Astrocyte of the hippocampus (primary cell): ENCODE measurements at regions not wholly inside any gene's neighbourhood (a gene's known extent, or its start where the extent isn't known, plus 50 kb on each side); places are given as distances from the start of the nearest gene placed in this dataset.

Experiments used
- DNase-seq: peaks from one replicate; pipeline ENCODE4 v3.0.0; 2011; ENCODE audit warnings: low read depth, low spot score

DNA sequence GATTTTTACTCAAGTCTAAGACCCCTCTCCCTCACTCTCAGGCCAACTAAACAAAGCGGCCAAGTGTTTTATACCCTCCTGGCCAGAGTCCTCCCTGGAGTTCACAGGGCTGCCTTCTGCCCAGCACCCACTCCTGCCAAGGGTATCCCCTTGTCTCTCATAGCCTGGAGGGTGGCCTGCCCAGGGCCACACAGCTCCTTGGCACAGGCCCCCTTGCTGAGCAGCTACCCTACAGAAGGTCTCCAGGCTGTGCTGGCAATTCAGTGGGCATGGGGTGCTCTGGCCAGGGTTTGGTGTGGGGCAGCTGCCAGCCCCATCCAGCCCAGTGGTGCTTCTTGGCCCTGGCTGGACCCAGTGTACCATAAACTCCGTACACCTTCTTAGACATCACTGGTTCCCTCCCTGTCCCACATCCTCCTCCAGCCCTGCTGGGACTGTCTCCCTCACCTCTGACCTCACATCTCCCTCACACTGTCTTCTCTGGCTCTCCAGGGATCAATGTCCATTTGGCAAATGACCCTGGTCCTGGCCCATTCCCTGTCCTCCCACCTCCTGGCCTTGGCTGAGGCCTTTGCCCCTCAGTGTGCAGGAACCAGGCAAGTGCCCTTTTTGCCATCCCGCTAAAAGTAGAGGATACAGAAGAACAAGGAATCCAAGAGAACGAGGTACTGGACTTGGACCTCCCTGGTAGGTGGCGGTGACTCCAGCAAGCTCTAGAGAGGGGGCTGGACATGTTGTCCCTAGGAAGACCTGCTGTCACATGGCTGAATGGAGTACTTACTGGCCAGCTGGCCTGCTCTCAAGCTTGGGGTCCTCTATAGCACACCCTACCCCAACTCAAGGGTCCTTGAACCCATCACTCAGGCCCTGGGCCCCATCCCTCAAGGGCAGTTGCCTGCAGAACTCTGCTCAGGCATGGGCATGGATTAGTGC, 50.0 kb upstream of the TRPM1 start:
- DNase-seq = no peak

- no peak for DNase-seq
Observed at GRCh38 chr15:31153531-31153930, 52.0 kb upstream of the TRPM1 start.

DNA sequence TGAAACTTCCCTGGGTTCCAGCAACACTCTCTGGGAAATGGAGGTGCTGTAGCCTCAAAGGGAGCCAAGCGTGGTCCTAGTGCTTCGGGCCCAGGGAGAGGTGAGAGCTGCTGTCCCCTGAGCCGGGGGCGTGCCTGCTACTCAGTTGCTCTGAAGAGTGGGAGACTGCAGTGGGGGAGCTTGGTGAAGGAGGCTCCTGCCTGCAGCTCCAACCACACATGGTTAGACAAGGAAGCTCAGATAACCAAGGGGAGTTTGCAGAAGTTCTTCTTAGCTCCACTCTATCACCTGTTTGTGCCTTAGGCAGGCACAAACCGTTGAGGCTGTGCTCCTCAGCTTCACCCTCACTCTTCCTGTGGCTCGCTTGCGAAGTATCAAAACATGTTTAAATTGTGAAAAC, 53.6 kb upstream of the TRPM1 start:
- DNase-seq = no peak

GRCh38 chr15:31156226-31156625, 54.7 kb upstream of the TRPM1 start:
- DNase-seq = no peak

GRCh38 chr15:31156808-31157207, 55.3 kb upstream of the TRPM1 start:
- no peak for DNase-seq

- DNase-seq = no peak
Observed at GRCh38 chr15:31157644-31158069, 56.1 kb upstream of the TRPM1 start.

GRCh38 chr15:31158858-31159569, 57.5 kb upstream of the TRPM1 start:
- DNase-seq = no peak

DNA sequence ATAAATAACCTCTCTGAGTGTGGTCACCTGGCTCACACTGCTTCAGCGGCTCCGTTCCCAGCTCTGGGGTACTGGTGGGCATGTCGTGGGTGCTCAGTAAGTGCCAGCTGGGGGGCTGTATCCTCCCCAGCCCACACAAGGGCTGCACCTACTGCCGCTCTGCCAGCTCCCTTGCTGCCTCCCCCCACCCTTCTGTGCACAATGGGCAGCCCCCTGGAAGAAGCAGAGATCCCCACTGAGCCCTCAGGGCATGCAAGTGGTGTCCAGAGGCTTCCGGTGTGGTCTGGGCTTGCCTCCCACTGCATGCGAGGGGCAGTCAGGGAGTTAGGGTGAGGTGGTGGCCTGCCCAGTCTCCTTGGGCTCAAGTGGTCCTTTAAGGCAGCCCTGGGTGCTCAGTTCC, 58.3 kb upstream of the TRPM1 start:
- DNase-seq = no peak

GRCh38 chr15:31160297-31160696, 58.8 kb upstream of the TRPM1 start:
- DNase-seq = no peak

- no peak for DNase-seq
Observed at GRCh38 chr15:31160740-31161495, 59.4 kb upstream of the TRPM1 start.

- no peak for DNase-seq
Observed at GRCh38 chr15:31161951-31162350, 60.4 kb upstream of the TRPM1 start.

DNA sequence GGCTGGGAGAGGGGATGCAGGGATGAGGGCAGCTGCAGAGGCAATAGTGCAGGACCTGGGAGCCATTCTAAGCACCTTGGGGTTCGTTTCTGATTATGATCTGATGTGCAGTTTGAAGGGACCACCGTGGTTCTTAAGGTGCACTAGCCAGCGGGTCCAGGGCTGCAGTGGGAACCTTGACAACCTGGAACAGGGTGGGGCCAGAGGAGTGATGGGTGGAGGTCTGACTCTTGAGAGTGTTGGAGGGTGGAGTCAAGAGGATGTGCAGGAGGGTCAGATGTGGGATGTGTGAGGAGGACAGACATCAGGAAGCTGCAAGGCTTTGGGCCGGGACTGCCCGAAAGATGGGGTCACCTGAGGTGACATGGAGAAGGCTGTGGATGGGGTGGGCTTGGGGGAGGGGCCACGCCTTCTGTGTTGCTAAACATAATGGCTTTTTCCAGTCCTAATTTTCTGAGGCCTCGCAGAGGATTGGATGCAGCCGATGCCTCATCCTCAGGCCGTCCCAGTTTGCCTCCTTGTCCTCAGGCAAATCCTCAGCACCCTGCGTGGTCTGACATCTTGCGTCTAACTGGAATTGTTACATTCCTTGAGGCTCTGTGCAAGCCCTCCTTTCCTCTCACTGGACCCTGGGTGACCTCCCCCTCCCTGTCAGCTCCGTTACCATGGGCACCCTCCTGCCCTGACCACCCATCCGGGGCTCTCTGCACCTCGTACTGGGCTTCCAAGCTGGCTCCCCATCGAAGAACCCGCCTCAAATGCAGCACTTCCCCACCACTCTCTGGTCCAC, 61.4 kb upstream of the TRPM1 start:
- DNase-seq = no peak

DNA sequence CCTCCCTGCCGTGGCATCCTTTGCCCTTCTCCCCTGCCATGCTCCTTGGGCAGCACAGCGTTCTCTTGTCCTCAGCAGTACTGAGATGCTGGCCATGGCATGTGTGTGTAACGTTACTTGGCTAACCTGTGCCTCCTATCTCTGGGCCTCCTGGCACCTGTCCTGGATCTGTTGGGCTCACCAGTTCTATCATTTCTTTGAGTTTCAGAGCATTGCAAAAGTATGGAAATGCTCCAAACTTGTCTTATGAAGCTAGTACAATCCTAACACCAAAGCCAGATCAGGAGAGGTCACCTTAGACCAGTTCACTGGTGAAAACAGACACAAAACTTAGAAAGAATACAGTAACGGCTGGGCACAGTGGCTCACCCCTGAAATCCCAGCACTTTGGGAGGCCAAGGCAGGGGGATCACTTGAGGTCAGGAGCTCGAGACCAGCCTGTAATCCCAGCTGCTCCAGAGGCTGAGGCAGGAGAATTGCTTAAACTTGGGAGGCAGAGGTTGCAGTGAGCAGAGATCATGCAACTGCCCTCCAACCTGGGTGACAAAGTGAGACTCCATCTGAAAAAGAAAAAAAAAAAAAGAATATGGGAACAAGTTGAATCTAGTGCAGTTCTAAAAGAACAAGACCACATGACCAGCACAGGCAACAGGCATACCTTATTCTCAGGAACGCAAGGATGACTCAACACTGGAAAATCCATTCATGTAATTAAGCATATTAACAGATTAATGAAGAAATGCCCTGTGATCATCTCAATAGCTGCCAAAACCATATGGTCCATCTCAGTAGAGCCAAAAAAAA, 62.4 kb upstream of the TRPM1 start:
- peak; percentile 48 for DNase-seq

DNA sequence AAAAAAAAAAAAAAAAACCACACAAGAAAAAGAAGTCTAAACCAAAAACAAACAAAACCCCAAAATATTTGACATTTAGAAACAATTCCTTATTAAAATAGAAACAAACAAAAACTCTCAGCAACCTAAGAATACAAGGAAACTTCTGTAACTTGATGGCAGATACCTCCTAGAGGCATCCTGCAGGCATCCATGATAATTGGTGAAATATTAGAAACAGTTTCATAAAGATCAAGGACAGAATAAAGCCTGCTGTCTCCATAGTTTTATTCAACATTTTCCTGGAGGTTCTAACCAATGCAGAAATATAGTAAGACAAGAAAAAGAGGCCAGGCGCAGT, 63.0 kb upstream of the TRPM1 start:
- no peak for DNase-seq

GRCh38 chr15:31169558-31169957, 68.0 kb upstream of the TRPM1 start:
- no peak for DNase-seq

GRCh38 chr15:31171731-31172130, 70.2 kb upstream of the TRPM1 start:
- no peak for DNase-seq

DNA sequence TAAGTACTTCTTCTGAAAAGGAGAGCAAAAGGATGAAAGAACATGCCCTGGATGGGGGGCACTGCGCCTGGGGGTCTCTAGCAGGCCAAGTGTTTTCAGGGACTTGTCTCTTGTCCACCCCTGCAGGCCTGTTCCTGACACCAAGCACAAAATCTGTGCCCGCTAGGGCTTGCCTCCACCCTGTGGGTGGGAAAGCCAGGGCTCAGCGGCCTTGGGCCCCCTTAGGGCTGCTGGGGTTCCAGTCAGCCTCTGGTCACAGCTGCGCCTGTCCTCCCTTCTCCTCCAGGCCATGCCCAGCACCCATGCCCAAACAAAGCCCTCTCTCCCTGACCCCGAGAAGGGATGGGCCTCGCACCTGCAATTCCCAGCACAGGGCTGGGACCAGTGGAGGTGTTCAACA, 71.1 kb upstream of the TRPM1 start:
- DNase-seq = no peak

- no peak for DNase-seq
Observed at GRCh38 chr15:31173790-31174450, 72.4 kb upstream of the TRPM1 start.

DNA sequence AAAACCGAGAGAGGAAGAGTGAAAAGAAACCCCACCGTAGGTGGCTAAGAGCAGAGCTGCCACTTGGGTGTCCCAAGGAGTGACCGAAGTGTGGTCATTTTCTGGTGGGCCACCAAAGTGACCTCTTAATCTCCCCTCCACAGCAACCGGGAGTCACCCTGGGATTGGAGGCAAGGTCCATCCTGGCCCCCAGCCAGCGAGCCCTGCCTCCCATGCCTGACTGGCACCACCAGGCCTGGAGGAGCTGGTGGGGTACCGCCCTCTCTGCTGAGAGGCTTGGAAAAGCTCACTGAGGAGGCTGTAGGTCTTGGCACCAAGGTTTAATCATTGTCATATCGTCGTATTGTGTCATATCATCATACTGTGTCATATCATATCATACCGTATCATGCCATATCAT, 74.0 kb upstream of the TRPM1 start:
- DNase-seq = no peak

DNA sequence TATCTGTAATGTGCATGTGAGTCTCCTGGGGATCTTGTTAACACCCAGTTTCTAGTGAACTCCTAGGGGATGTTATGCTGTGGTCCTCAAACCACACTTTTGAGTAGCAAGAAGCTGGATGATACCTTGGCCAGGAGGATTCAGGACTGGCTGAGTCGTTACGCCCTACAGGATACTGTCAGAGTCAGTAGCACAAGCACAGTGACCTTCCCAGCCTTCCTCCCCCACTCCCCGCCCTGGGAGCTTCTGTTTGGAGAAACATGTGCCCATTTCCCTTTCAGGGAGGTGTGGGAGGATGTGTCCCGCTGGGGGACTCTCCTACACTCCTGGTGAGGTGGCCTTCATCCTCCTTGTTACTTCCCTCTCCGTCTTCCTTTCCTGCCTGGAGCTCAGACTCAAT, 76.4 kb upstream of the TRPM1 start:
- no peak for DNase-seq
